ENCODE measurements at regions not wholly inside any gene's neighbourhood (a gene's known extent, or its start where the extent isn't known, plus 50 kb on each side); places are given as distances from the start of the nearest gene placed in this dataset.

DNA sequence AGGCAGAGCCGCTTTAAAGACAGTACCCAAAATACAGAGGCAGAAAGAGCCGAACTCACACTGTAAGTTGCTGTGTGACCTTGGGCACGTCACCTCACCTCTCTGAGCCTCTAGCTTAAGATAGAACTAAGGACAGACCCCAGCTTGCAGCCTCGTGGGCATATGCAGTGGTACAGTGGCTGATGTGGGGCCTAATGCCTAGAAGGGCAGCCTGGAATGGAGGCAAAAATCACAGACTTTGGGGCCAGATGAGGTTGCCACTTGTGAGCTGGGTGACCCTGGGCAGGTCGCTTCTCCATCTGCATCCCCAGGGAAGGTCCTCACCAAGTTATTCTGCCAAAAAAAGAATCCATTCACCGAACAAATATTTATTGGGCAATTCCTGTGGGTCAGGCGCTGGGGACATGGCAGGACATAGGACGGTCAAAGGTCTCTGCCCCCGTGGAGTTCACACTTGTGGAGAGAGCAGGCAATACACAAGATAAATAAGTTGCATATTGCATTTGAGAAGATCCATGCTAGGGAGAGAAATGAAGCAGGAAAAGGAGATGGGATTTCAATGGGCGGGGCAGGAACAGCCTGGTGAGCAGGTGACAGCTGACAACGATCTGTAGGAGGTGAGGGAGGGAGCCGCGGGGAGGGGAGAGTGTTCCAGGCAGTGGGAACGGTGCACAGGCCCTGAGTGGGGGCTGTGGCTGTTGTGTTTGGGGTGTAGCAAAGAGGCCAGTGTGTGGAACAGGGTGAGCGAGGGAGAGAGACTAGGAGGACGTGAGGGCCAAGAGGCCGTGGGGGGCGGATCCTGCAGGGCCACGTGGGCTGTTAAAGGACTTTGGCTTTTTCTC lies 115.2 kb downstream of the CEBPB start:
- Mint-ChIP-seq H3K4me3 (ENCODE audit: unreplicated experiment) (no peak overlapping the region), H3K27me3 (ENCODE audit: unreplicated experiment) (no peaks in the 10 kb centered on the region), H3K36me3 (ENCODE audit: unreplicated experiment) (no peaks in the 10 kb centered on the region), H3K27ac (ENCODE audit: unreplicated experiment) (peak overlapping the region; percentile 56), H3K4me1 (ENCODE audit: unreplicated experiment) (peaks cover 56% of the 10 kb centered on the region), H3K9me3 (ENCODE audit: unreplicated experiment) (no peaks in the 10 kb centered on the region)
- no peak for DNase-seq (ENCODE audit: extremely low spot score, unreplicated experiment)
- no peak for TF ChIP-seq CTCF (IDR thresholded peaks at IDR 0.05)

DNA sequence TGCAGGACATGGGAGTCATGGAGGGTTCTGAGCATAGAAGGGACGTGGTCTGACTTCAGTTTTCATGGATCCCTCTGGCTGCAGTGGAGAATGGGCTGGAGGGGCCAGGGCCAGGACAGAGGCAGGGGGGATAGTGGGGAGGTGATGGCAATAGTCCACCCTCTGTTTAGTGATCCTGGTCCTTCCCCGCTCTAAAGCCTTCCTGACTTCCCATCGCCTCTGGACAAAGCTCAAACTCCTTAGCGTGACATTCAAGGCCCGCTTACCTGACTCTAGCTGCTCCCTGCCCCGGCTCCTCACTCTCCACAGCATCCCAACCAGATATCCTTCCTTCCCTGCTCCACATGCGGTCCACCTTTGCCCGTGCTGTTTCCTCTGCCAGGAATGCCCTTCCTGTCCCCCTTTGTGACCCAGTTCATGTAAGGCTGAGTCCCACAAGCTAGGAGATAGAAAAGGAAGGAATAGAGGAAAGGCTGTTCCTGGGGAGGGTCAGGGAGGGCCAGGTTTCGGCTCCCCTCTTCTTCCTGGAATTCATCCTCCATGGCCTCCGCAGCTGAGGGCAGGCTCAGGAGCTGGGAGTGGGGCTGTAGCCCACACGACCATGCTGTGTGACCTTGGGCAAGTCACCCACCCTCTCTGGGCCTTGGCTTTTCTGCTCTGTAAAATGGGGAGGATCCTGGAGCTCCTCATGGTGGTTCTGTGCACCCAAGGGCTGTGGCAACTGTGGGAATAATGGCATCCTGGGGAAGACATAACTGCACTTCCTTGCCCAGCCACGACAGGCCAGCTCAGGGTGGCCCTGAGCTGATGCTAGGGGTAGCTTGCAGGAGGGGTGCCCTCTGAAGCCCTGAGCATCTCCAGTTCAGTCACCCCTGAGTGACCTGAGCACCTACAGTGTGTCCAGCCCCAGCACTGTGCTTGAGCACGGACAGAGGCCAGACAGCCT lies 116.1 kb downstream of the CEBPB start:
- TF ChIP-seq CTCF (IDR thresholded peaks at IDR 0.05) = no peak
- Mint-ChIP-seq H3K4me3 (ENCODE audit: unreplicated experiment) (no peak overlapping the region), H3K9me3 (ENCODE audit: unreplicated experiment) (no peaks in the 10 kb centered on the region), H3K4me1 (ENCODE audit: unreplicated experiment) (peaks cover 62% of the 10 kb centered on the region), H3K27ac (ENCODE audit: unreplicated experiment) (peak overlapping the region; percentile 56), H3K36me3 (ENCODE audit: unreplicated experiment) (no peaks in the 10 kb centered on the region), H3K27me3 (ENCODE audit: unreplicated experiment) (no peaks in the 10 kb centered on the region)
- DNase-seq (ENCODE audit: extremely low spot score, unreplicated experiment) = no peak

DNA sequence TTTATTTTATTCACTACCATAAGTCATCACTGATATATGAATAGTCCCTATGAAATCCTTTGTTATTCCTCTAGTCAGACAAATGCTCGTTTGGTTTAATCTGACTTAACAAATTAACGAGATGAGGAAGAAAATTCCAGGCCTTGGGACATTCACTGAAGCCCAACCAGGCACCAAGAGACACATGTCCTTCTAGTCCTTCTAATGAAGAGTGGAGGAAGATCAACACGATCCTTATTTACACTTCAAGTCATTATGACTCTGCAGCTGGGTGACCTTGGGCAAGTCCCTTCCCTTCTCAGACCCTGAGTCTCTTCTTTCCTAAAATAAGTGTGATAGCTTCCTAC lies 117.5 kb downstream of the CEBPB start:
- TF ChIP-seq CTCF (IDR thresholded peaks at IDR 0.05) = no peak
- H3K4me3 Mint-ChIP-seq (ENCODE audit: unreplicated experiment) = no peak overlapping the region
- no peak for DNase-seq (ENCODE audit: extremely low spot score, unreplicated experiment)
- no peaks in the 10 kb centered on the region for H3K27me3 Mint-ChIP-seq (ENCODE audit: unreplicated experiment)
- peaks cover 70% of the 10 kb centered on the region for H3K4me1 Mint-ChIP-seq (ENCODE audit: unreplicated experiment)
- H3K27ac Mint-ChIP-seq (ENCODE audit: unreplicated experiment) = peak overlapping the region; percentile 95
- H3K9me3 Mint-ChIP-seq (ENCODE audit: unreplicated experiment) = no peaks in the 10 kb centered on the region
- no peaks in the 10 kb centered on the region for H3K36me3 Mint-ChIP-seq (ENCODE audit: unreplicated experiment)

- Mint-ChIP-seq H3K9me3 (ENCODE audit: unreplicated experiment) (no peaks in the 10 kb centered on the region), H3K36me3 (ENCODE audit: unreplicated experiment) (no peaks in the 10 kb centered on the region), H3K4me1 (ENCODE audit: unreplicated experiment) (peaks cover 72% of the 10 kb centered on the region), H3K27me3 (ENCODE audit: unreplicated experiment) (no peaks in the 10 kb centered on the region), H3K4me3 (ENCODE audit: unreplicated experiment) (no peak overlapping the region), H3K27ac (ENCODE audit: unreplicated experiment) (peak overlapping the region; percentile 95)
- DNase-seq (ENCODE audit: extremely low spot score, unreplicated experiment) = peak; percentile 90
- no peak for TF ChIP-seq CTCF (IDR thresholded peaks at IDR 0.05)
These were observed 118.1 kb downstream of the CEBPB start for GRCh38 chr20:50308513-50309279.
